Activated naive CD8-positive, alpha-beta T cell (primary cell): ENCODE measurements at regions not wholly inside any gene's neighbourhood (a gene's known extent, or its start where the extent isn't known, plus 50 kb on each side); places are given as distances from the start of the nearest gene placed in this dataset.
"Not testable (repeated sequence)": the region's sequence is repeated elsewhere in the genome, so short reads cannot be mapped to it uniquely, and the experiment has no call there.

ENCODE experiments used
- H3K27ac Mint-ChIP-seq: one replicate; pipeline ENCODE4 v1.8.0; 2021; ENCODE audit warnings: mixed read lengths
- H3K27me3 Mint-ChIP-seq: one replicate; pipeline ENCODE4 v1.8.0; 2021; ENCODE audit warnings: mixed read lengths
- H3K36me3 Mint-ChIP-seq: one replicate; pipeline ENCODE4 v1.8.0; 2021; ENCODE audit warnings: mixed read lengths
- H3K4me1 Mint-ChIP-seq: one replicate; pipeline ENCODE4 v1.8.0; 2021; ENCODE audit warnings: low read depth, mixed read lengths
- H3K4me3 Mint-ChIP-seq: one replicate; pipeline ENCODE4 v1.8.0; 2021; ENCODE audit warnings: mild to moderate bottlenecking, mixed read lengths
- H3K9me3 Mint-ChIP-seq: one replicate; pipeline ENCODE4 v1.8.0; 2021; ENCODE audit warnings: low read depth, mixed read lengths

DNA sequence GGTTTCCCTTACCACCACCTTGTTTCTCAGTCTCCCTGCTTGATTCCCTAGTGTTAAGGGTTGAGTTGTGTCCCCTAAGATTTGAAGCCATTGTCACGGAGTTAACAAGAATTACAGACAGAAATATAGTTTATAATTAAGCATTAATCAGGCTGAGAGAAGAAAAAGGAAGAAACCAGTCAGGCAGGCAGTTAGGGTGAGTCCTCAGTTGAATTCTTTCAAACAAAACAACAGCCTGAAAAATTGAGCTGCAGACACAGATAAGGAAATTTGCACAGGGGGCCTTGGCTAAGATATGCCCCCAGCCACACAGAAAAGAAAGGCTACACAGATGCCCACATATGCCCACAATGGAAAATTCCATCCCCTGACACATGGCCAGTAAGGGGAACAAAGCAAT, 111.7 kb upstream of the RAI14 start:
- Mint-ChIP-seq H3K9me3 (peaks cover 12% of the 10 kb centered on the region), H3K4me3 (no peak overlapping the region), H3K27me3 (peaks cover 29% of the 10 kb centered on the region)

GRCh38 chr5:34545164-34545563, 111.0 kb upstream of the RAI14 start:
- H3K27ac Mint-ChIP-seq, result no peak overlapping the region

More for the DNA sequence above, 111.7 kb upstream of the RAI14 start:
- H3K27ac Mint-ChIP-seq, result no peak overlapping the region
- no peaks in the 10 kb centered on the region for H3K4me1 Mint-ChIP-seq
- no peaks in the 10 kb centered on the region for H3K36me3 Mint-ChIP-seq

DNA sequence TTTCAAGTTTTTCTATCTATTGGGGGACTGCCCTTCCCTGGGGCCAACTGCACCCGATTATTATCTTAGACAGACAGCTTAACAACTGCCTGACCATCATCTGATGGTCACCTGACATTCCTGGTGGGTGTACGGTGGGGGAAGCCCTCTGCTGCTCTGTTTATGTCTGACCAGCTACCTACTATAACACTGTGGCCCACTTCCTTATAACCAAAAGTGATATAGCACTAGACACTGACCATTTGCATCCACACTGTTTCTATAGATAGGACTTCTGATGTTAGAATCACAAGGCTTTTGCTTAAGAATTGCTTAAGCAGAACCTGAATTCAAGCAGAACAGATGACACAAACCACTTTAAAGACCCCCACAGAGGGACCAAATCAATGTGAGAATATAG, 110.5 kb upstream of the RAI14 start:
- Mint-ChIP-seq H3K9me3 (peaks cover 12% of the 10 kb centered on the region), H3K4me1 (no peaks in the 10 kb centered on the region), H3K36me3 (no peaks in the 10 kb centered on the region), H3K27ac (no peak overlapping the region), H3K4me3 (no peak overlapping the region), H3K27me3 (peaks cover 20% of the 10 kb centered on the region)

More at GRCh38 chr5:34545164-34545563, 111.0 kb upstream of the RAI14 start:
- H3K4me3 Mint-ChIP-seq, result no peak overlapping the region
- H3K36me3 Mint-ChIP-seq, result no peaks in the 10 kb centered on the region
- H3K4me1 Mint-ChIP-seq, result no peaks in the 10 kb centered on the region
- peaks cover 23% of the 10 kb centered on the region for H3K27me3 Mint-ChIP-seq
- H3K9me3 Mint-ChIP-seq, result peaks cover 12% of the 10 kb centered on the region

GRCh38 chr5:34547300-34548085, 108.6 kb upstream of the RAI14 start:
- H3K4me1 Mint-ChIP-seq, result no peaks in the 10 kb centered on the region
- no peaks in the 10 kb centered on the region for H3K36me3 Mint-ChIP-seq
- no peak overlapping the region for H3K27ac Mint-ChIP-seq
- peaks cover 12% of the 10 kb centered on the region for H3K9me3 Mint-ChIP-seq
- H3K4me3 Mint-ChIP-seq, result no peak overlapping the region
- H3K27me3 Mint-ChIP-seq, result peaks cover 15% of the 10 kb centered on the region

DNA sequence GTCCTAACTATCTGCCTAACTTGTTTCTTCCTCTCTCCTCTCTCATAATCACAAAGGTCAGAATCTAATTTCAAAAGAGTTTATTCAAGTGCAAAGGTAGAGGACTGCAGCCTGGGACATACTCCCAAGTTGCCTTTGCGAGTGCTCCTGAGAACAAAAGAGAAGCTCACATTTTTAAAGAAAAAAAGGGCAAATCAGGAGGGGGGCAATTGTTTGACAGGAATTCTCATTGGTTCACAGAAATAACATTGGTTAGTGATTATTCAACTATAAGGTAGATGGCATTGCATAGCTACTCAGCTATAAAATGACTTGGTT, 108.1 kb upstream of the RAI14 start:
- Mint-ChIP-seq H3K9me3 (peaks cover 12% of the 10 kb centered on the region), H3K4me1 (no peaks in the 10 kb centered on the region), H3K27ac (no peak overlapping the region), H3K4me3 (no peak overlapping the region), H3K36me3 (no peaks in the 10 kb centered on the region), H3K27me3 (peaks cover 11% of the 10 kb centered on the region)

GRCh38 chr5:34550247-34550646, 105.9 kb upstream of the RAI14 start:
- H3K27ac Mint-ChIP-seq, result no peak overlapping the region
- H3K9me3 Mint-ChIP-seq, result no peaks in the 10 kb centered on the region
- no peaks in the 10 kb centered on the region for H3K4me1 Mint-ChIP-seq
- H3K27me3 Mint-ChIP-seq, result peaks cover 10% of the 10 kb centered on the region
- no peaks in the 10 kb centered on the region for H3K36me3 Mint-ChIP-seq
- no peak overlapping the region for H3K4me3 Mint-ChIP-seq

- Mint-ChIP-seq H3K4me3 (no peak overlapping the region), H3K27ac (no peak overlapping the region), H3K4me1 (no peaks in the 10 kb centered on the region), H3K9me3 (no peaks in the 10 kb centered on the region), H3K27me3 (peaks cover 10% of the 10 kb centered on the region), H3K36me3 (no peaks in the 10 kb centered on the region)
Measured at GRCh38 chr5:34550964-34551363, 105.2 kb upstream of the RAI14 start.

DNA sequence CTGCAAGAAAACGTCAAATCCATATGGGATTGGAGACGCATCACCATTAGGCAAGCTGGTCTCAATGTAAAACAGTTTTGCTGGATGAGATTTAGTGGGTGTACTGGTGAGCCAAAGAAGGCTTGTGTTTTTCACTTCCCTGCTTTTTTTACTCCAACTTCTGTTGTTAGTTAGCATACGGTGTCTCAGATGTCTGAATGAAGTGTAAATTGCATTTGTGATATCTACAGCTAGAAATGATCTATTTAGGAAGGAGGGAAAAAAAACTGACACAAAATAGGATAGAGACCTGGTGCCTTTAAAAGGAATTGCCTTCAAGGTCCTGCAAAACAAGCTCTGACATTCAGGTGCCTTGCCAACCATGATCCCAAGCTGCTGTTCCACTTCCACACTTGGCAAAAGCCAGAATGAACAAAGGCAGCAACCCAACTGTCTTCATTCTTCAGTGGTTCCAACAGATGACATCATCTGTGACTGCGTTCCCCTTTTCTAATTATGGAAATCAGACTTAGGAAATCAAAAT, 104.2 kb upstream of the RAI14 start:
- Mint-ChIP-seq H3K9me3 (no peaks in the 10 kb centered on the region), H3K4me3 (no peak overlapping the region), H3K27me3 (peaks cover 8% of the 10 kb centered on the region), H3K36me3 (no peaks in the 10 kb centered on the region), H3K27ac (no peak overlapping the region), H3K4me1 (no peaks in the 10 kb centered on the region)

- Mint-ChIP-seq H3K27ac (no peak overlapping the region), H3K4me1 (no peaks in the 10 kb centered on the region), H3K36me3 (no peaks in the 10 kb centered on the region), H3K4me3 (no peak overlapping the region), H3K9me3 (no peaks in the 10 kb centered on the region), H3K27me3 (peaks cover 5% of the 10 kb centered on the region)
Measured at GRCh38 chr5:34552686-34553085, 103.4 kb upstream of the RAI14 start.

DNA sequence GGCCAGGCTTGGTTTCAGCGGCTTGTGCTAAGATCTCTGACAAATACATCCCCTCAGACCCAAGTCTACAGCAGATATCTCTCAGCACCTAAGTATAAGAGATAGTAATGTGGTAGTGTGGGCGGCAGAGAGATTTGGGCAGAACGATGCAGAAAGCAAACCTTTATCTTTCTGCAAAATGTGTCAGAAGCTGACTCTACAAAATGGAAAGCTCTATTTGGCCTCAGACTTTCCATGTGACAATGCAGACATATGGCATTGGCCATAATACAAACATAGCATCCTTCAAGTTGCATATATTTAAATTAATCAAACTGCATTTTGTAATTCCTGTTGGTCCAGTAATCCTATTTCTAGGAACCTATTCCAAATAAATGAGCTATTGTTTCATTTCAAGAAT, 102.5 kb upstream of the RAI14 start:
- Mint-ChIP-seq H3K36me3 (no peaks in the 10 kb centered on the region), H3K27ac (no peak overlapping the region), H3K27me3 (peaks cover 5% of the 10 kb centered on the region), H3K4me1 (no peaks in the 10 kb centered on the region), H3K9me3 (no peaks in the 10 kb centered on the region), H3K4me3 (no peak overlapping the region)

- Mint-ChIP-seq H3K4me1 (no peaks in the 10 kb centered on the region), H3K27ac (no peak overlapping the region), H3K27me3 (peaks cover 5% of the 10 kb centered on the region), H3K9me3 (no peaks in the 10 kb centered on the region), H3K36me3 (no peaks in the 10 kb centered on the region), H3K4me3 (no peak overlapping the region)
Measured at GRCh38 chr5:34554641-34555040, 101.5 kb upstream of the RAI14 start.

DNA sequence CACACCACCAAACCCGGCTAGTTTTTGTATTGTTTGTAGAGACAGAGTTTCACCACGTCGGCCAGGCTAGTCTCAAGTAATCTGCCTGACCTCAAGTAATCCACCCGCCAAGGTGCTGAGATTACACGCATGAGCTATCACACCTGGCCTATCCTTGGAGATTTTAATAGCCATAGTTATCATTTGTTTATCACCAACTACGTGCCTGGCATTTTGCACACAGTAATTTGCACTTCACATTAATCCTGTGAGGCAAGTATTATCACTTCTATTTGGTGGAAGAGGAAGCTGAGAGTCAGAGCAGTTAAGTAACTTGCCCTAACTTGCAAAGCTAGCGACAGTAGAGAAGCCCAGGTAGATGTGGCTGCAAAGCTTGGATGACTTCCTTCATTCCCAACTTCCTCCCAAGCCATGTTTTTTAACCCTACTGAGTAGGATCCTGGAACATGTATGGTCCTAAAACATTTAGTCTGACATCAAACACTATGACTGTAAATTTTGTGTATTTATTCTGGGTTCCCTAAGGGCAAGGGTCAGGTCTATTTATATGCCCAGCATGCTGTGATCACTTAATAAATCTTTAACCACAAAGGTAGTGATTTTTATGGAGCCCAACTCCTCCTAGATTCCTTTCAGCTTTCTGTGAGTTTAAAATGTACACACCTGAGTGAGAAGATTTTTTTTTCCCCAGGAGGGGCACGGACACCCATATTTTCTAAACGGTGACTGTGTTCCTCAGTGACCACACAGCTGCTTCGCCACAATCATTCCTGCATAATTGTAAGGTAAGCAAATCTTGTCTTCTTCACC, 100.2 kb upstream of the RAI14 start:
- Mint-ChIP-seq H3K4me1 (no peaks in the 10 kb centered on the region), H3K27ac (no peak overlapping the region), H3K9me3 (no peaks in the 10 kb centered on the region), H3K4me3 (no peak overlapping the region), H3K27me3 (peaks cover 3% of the 10 kb centered on the region), H3K36me3 (no peaks in the 10 kb centered on the region)

DNA sequence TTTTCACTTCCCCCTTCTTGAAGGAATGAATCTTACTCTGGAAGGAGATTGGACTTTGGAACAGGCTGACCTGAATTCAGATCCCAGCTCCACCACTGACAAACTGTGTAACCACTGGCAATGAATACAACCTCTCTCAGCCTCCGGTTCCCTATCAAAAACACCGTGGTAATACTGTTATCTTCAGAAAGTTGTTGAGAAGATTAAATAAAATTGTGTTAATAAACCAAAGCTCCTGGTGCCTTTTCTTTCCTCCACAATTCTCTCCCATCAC, 99.7 kb upstream of the RAI14 start:
- no peaks in the 10 kb centered on the region for H3K36me3 Mint-ChIP-seq
- H3K9me3 Mint-ChIP-seq, result no peaks in the 10 kb centered on the region
- no peak overlapping the region for H3K27ac Mint-ChIP-seq
- peaks cover 1% of the 10 kb centered on the region for H3K27me3 Mint-ChIP-seq
- H3K4me1 Mint-ChIP-seq, result no peaks in the 10 kb centered on the region
- H3K4me3 Mint-ChIP-seq, result no peak overlapping the region

DNA sequence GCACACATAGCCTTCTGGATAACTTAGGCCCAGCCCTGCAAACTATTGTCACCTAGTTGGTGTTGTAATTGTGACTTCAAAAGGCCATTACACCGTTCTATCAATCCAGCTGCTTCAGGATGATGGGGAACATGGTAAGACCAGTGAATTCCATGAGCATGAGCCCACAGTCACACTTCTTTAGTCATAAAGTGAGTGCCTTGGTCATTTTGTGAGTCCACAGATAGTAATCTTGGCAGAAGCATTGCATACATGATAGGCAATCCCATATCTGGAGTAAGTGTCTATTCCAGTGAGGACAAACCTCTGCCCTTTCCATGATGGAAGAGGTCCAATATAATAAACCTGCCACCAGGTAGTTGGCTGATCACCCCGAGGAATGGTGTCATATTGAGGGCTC, 94.5 kb upstream of the RAI14 start:
- H3K27ac Mint-ChIP-seq, H3K4me3 Mint-ChIP-seq, H3K36me3 Mint-ChIP-seq, H3K27me3 Mint-ChIP-seq, H3K4me1 Mint-ChIP-seq, H3K9me3 Mint-ChIP-seq: not testable (repeated sequence)

DNA sequence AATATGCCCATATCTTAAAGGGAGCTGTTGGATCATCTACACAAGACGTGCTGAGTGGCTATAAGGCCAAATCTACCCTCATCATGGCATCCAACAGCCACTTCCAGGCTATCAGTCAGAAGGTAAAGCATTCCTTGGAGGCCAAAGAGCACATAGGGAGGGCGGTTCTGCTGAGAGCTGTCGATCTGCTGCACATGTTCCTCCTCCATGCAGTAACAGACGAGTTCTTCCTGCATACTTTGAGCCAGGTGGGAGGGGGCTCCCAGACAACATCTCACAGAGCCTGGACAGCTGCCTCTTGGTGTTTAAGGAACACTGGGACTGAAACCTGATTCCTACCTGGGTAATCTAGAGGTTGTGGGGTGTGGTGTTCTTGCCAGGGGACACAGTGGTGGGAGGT, 93.3 kb upstream of the RAI14 start:
- H3K9me3 Mint-ChIP-seq, result no peaks in the 10 kb centered on the region
- H3K4me3 Mint-ChIP-seq, result no peak overlapping the region
- no peaks in the 10 kb centered on the region for H3K36me3 Mint-ChIP-seq
- no peaks in the 10 kb centered on the region for H3K4me1 Mint-ChIP-seq
- no peaks in the 10 kb centered on the region for H3K27me3 Mint-ChIP-seq
- H3K27ac Mint-ChIP-seq, result no peak overlapping the region

DNA sequence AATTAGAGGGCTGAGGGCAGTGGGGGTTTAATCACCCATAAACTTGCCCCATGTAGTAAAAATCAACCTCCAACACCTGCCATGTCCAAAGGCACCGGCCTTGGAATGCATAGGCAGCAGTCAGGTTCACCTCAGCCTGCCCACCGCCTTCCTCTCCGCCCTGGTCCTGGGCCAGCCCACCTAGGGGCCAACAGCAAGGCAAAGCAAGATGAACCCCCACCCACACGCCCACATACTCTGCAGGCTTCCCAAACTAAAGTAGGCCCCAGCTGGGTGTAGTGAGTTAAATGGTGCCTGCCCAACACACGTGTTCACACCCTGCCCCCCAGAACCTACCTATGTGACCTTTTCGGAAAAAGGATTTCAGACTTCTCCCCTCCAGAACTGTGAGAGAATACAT, 92.9 kb upstream of the RAI14 start:
- Mint-ChIP-seq H3K27ac (no peak overlapping the region), H3K27me3 (no peaks in the 10 kb centered on the region), H3K4me1 (no peaks in the 10 kb centered on the region), H3K4me3 (no peak overlapping the region), H3K36me3 (no peaks in the 10 kb centered on the region), H3K9me3 (no peaks in the 10 kb centered on the region)
